Activated CD4-positive, CD25-positive, alpha-beta regulatory T cell treated with anti-CD3 and anti-CD28 coated beads, Interleukin-2, amount 50 U/mL, for 16 hours (primary cell): ENCODE measurements at regions not wholly inside any gene's neighbourhood (a gene's known extent, or its start where the extent isn't known, plus 50 kb on each side); places are given as distances from the start of the nearest gene placed in this dataset.

Experiments used
- DNase-seq: peaks from one replicate; pipeline ENCODE4 v3.0.0-alpha.2; 2020; ENCODE audit warnings: low read depth, low spot score

DNA sequence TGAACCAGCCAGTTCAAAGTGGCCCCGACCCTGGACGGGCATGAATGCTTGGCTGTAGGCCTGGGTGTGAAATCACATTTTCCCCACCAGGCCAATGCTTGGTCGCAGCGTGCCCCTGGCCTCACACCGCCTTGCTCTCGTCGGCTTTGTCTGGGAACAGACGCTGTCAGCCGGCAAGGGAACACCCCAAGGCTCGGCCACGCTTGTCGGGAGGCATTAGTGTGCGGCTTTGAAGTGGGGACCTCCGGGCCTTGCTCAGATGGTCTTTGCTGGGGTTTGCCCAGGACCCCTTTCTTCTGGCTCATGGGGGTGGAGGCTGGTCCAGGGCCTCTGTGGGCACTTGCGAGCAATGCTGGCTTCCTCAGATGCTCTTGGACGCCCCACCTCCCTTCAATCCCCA lies 79.1 kb downstream of the INHBB start:
- no peak for DNase-seq

DNA sequence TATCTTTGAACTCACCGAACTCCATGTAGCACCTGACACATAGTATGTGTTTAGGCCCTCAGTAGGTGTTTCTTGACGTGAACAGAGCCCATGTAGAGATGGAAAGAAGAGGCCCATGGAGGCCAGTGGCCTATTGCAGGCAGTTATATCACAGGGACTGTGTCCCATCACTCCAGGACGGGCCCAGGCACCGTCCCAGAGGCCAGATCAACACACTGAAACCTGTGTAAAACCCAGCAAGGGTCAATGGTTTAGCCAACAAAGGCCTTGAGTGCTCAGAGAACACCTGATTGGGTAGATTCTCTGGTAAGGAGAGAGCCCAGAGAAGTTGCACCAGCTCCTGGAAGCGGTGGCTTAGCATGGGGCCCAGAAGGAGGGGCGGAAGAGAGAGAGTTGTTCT lies 82.8 kb downstream of the INHBB start:
- DNase-seq: no peak

DNA sequence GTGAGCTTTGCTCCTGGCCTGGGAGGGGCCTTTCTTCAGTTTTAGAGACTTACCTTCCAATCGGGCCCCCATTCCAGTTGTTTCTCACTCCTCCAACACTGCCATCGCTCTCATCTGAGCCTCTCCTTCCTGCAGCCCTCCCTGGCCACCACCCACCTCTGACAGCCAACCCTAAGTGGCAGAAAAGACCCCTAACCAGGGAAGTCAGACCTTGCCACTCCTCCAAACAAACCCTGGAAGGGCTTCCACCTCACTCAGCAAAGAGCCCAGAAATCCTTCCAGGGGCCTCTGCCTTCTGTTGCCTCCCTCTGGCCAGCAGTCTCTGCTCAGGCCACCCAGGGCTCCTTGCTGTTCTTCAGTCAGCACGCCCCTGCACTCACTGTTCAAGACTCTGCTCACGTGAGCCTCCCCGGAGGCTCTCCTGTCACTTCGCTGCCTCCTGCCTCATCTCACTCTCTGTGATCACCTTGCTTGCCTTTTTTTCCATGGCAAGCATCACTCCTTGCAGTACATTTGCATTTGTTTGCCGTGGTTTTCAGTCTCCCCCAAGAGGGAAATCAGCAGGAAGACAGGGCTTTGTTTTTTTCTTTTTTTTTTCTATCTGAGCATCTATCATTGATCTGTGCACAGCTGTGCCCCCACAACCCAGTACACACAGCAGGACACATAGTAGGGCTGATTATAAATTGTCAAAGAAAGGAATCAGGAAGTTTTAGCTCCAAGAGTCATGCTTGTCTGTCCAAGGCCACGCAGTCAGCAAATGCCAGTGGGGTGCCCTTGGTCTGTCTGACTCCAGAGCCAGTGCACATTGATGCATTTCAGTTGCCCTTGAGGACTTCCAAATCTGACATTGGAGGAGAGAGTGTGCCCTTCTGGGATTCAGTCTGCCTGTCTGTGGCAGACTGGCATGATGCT lies 83.9 kb downstream of the INHBB start:
- DNase-seq: no peak

DNA sequence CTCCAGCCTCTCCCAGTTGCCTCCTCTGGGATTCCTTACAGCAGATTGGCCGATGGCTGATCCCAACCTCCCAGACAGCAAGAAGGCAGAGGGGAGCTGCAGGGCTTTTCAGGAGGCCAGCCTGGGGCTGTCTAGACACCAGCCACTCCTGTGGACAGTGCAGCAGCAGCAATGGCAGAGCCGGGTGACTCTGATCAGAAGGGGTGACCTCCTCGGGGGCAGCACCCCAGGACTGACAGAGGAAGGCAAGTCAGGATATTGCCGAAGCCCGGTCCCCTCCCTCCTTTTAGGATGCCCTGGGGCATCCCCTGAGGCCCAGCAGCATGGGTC lies 84.5 kb downstream of the INHBB start:
- DNase-seq: no peak

DNA sequence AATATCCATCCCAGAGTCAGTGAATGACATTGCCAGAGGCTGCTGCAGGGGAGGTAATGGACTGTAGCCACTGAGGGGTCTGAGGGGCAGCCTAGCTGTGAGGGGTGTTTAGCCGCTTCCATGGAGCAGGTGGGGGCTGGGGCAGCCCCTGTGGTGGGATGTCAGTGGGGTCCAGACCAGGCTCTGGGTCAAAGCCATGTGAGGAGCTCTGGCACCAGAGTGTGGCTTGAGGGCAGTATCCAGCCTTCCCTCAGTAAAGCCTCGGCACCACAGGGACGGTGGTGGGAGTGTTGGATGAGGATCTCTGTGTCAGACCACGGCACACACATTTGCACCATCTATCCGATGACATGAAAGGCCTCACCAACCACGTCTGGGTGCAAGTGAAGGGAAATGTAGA lies 85.0 kb downstream of the INHBB start:
- no peak for DNase-seq

DNA sequence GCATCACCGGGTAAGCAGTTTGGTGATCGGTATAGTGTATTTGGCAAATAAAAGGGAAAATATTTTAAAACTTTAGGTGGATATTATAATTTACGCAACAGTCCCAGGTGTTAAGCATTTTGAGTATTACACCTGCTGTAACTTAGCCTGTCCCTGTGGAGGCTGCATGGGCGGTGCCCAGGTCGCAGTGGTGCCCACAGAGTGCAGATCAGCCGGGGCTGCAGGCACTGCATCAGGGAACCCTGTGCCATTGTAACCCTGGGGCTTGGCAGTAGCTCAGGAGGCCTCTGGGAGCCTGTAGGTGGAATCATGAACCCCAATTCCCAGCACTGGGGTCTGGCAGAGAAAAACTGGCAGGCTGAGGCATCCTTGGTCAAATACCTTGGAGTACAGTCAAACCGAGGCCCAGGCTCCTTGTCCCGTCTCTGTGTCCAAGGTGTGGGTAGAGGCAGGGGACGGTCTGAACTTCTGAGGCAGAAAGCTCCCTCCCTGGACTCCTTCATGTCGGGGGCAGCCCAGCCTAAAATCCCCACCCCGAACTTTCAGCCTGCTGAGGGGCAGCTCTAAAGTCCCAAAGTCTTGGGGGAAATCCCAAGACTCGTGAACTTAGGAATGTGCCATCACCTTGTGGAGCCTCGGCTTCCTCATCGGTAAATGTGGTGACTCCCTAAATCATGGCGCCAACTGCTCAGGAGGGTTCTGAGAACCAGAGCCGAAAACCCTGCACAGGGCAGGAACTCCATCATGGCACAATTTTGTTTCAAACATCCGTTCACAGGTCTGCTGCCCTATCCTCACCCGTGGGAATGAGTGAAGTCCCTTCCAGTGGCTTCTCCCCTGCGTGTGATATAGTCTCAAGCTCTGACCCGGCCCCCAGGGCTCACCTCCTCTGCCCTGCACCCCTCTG lies 85.7 kb downstream of the INHBB start:
- no peak for DNase-seq

DNA sequence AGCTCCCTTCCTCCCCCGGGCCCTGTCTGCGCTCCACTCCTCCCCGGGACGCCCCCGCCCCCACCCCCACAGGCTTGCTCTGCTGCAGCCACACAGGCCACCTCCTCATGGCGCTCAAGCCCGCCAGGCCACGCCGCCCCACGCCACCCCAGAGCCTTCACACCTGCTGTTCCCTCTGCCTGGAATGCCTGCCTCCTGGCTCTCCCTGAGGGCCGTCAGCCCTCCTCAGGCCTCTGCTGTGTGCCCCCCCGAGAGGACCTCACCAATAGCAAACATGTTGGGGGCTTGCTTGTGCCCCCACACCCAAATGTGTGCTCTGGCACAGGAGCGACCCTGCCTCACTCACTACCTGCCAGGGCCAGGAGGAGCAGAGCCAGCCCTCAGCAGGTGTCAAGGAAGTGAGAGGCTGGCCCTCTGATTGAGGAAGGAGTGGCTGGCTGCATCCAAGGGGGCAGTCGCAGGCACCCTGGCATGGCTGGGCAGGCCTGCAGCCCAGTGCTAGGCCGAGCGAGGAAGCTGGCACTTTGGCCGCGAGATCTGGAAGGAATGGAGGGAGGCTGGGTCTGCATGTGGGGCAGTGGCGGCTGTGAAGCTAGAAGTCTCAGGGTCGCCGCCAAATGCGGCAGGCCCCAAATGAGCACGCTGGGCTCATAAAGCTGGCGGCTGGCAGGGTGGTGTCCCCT lies 86.5 kb downstream of the INHBB start:
- DNase-seq: no peak

DNA sequence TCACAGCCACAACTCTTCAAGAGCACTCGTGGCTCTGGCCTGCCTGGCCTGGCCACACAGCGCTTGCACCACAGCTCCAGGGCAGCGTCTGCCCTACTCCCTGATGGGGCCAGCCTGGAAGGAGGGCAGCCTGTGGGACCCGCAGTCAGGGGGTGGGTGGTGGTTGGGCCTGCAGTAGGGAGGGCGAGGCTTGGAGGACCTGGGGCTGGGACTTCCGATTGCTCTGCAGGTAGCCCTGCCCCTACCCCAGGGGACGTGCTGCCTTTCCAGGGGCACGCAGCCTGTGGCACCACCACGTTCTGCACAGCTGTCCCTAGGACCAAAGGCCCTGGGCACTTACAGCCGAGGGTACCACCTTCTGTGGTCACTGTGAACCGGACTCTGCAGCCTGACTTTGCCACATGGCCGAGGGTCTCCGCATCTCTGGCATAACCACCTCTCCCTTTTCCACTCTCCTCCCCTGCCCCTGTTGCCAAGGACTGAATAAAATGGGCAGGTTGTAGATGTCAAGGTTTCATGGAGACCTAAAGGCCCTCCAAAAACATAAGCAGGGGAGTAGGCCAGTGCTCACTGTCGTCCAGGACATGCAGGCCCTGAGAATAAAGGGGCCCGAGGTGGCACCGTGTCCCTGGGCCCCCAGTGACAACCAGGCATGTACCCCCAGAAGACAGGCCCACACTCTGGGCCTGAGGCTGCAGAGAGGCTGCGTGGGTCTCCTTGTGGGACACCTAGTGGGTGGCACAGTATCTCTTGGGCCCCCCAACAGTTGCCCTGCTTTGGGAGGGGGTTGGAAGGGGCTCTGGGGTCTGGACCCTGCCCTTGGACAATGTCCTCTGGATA lies 87.3 kb downstream of the INHBB start:
- no peak for DNase-seq

DNA sequence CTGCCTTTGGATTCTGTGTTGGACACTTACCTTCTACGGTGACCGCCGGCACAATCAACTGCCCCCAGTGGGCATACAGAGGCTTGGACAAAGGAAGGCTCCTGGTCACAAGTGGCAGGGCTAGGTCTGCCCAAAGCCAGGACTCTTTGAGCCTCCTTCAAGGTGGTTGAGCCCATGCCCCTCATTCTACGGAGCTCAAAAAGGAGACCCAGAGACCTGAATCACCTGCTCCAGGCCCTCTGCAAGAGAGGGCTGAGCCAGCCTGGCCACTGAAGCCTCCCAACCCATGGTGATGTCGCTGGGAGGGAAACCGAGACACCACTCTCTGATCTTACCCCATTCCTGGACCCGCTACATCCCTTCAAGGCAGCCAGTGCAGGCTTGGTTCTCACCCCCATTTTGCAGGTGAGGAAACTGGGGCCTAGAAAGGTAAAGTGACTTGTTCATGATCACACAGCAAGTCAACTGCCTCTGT lies 87.9 kb downstream of the INHBB start:
- DNase-seq: no peak

DNA sequence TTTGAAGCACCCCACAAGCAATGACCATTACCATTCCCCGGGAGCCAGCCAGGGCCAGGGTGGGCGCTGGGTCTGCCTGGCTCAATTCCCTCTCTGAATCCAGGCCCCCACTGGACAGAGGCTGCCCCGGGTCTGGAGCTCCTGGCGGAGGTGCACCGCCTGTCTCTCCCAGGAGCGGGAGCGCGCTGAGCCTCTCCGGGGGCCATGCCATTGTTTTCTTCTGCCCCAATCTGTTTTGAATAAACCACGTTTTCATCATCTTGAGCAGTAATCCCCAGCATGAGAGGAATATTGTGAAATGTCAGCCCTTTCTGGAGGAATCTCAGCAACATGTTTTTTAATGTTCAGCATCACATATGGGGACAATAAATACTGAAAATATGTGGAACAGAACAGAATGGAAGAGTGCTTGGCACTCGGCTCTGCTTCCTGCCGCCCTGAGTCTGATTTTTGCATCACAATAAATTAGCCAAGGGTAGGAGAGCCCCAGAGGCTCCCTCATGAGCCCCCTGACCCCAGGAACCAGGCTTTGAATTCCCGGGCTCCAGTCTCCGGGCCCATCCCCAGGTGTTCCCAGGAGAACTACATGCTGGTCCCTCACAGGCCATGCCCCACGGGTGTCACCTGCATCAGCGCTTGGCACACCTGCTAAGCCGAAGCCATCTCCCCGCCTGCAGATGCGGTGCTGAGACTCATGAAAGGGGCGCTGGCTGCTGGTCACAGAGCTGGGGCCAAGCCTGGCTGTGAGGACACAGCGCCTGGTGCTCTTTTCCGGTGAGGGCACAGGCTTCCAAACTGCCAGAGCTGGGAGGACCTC lies 88.8 kb downstream of the INHBB start:
- DNase-seq: no peak

DNA sequence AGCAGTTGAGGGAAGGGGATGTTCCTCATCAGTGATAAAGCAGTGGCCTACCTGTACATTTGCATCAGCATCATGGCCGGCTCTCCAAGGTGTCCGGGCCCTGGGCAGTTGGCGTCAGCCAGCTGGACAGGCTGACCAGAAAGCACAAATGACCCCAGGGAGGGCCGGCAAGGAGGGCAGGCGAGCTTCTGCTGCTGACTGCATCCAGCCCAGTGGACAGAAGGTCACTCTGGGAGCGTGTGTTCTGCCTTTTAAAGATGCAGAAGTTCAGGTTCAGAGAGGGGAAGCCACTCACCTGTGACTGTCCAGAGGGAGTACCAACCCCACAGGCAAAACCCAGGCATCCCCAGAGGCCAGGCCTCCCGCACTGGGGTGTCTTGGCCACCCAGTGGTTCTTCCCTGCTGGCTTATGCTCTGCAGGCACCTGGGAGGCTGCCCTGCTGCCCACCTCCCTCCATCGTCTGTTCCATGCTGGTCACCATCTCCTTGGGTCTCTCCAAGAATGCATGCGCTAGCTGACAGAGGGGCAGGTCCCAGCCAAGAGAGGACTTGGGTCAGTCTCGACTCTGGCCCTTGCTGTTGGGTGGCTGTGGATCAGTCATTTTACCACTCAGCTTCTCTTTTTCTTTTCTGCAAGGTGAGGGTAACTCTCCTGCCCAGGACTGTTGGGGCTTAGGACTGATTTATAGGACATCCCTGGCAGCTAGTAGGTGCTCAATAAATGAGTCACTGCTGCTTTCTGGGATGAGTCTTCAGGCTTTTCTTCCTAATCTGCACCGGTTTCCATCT lies 89.9 kb downstream of the INHBB start:
- no peak for DNase-seq

DNA sequence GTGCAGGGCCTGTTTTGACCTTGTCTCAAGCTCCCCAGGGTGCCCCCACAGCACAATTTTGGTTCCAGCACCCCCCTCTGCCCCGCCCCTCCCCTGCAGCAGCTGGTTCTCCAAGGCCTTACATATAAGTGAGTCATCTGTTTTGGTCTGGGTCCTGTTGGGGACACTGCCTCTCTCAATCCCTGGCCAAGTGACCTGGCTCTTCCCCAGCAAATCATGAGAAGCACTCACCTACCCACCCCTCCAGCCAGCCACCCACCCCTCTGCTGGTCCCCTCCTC lies 90.5 kb downstream of the INHBB start:
- DNase-seq: no peak

DNA sequence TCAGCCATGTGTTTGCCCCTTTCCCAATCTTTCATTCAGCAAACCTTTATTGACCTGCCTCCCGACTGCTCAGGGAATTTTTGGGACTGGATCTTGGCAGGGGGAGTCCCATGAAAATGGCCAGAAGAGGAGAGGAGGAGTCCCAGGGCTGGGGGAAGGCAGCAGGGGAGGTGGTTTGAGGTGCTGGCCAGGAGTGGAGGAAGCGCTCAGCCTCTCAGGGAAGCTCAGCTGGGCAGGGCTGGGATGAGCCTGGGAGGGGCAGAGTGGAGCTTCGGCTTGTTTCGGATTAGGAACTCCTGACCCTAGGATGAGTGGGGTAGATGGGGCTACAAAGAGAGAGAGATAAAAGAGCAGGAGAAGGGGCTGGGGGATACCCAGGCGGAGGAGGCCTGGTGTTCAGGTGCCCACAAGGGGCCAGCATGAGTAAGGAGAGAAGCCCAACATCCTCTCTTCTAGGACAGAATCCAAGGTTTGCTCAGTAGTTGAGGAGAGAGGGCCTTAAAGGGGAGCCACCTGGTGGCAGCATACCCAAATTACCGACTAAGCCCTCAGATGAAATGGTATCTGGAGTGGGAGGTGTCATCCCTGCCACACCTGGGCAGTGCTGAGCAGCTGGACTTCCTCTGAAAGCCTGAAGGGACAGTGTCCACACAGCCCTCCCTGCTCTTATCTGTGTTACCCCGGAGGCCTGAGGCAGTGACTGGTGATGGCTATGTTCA lies 91.1 kb downstream of the INHBB start:
- no peak for DNase-seq

DNA sequence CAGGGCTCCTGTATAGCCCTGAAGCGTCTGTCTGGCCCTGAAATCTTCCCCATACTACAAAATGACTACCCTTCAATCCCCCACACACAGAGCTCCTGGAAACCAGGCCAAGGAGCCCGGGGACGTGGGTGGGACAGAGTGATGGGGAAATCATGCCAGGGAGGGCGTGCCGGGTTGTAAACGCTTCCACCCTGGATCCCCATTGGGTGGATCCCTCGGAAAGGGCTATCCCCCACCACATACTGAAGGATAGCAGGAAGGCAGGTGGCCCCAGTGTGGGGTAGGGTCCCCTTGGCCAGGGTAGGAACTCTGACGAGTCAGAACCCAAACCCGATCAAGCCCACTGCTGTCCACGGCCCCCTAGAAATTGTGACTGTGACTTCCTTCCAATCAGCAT lies 91.7 kb downstream of the INHBB start:
- DNase-seq: no peak

DNA sequence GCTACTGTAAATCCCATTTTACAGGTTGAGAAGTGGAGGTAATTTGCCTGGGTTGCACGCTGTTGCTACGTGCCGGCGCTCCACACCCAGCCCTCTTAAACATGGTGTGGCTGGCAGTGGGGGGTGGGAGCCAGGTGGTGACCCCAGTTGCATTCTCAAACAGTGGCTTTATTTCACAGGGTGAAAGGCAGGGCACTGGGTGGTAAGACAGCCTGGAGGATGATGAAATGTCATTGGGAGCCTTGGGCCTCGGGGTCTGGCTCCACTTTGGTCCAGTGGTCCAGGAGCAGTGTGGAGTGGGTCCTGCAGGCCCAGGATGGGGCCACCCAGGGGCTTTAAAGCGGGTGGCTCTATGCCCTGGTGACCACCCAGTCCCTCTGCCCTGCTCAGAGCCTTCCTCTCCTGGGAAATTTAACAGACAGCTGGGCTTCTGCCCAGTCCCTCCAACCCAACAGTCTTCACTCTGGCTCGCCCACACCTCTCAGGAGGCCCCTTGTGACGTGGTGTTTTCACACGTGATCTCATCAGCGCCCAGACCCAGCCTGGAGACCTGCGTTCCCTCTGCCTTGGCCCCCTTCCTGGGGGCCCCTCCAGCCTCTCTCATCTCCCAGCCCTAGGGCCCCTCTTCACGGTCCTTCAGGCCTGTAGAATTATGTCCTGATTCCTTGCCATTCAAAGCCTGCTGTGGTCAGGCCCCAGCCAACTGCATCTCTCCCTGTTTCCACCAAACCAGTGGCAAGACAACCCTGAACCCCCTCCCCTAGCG lies 92.5 kb downstream of the INHBB start:
- no peak for DNase-seq

DNA sequence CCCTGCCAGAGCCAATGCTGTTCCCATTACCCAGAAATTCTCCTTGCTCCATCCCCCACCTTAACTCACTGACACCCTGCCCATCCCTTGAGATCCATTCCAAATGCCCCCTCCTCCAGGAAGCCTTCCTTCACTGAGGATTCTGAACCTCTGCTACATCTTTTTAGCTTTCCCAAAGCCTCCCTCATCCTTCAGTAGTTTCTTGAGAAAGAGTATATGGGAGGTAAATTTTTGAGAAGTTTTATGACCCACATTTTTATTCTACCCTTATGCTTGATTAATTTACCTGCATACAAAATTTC lies 93.1 kb downstream of the INHBB start:
- DNase-seq: no peak

DNA sequence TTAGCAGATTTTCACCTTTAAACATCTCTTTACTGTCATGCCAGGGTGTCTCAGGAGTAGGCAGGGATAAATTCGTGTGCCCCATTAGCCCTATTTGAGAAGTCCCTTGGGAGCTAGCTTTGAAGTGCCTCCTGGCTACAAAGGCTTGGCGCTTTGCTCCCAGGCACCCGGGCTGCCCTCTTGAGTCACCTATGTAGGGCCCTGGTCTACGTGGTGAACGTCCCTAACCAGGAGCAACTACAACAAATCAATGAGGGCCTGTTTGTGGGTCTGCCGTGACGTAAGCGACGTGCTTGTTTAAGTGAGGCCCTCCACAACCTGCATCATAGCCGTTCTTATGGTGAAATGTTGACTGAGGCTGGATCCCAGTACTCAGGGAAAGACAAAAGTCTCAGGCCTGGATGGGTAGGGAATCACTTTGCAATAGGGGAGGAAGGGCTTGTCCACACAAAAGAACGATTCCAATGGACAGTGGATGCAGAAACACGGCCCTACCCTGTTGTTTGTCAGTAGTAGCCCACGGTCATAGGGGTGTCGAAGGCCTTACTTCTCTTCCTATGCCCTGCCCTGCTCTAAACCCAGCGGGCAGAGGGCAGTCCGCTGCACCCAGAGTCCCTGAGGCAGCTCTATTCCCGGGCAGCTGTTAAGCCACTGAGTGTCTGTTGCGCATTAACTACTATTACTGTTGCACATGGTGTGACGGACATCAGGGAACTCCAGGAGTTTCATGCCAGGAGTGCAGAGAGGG lies 93.9 kb downstream of the INHBB start:
- DNase-seq: no peak
